ENCODE measurements at regions not wholly inside any gene's neighbourhood (a gene's known extent, or its start where the extent isn't known, plus 50 kb on each side); places are given as distances from the start of the nearest gene placed in this dataset.

DNA sequence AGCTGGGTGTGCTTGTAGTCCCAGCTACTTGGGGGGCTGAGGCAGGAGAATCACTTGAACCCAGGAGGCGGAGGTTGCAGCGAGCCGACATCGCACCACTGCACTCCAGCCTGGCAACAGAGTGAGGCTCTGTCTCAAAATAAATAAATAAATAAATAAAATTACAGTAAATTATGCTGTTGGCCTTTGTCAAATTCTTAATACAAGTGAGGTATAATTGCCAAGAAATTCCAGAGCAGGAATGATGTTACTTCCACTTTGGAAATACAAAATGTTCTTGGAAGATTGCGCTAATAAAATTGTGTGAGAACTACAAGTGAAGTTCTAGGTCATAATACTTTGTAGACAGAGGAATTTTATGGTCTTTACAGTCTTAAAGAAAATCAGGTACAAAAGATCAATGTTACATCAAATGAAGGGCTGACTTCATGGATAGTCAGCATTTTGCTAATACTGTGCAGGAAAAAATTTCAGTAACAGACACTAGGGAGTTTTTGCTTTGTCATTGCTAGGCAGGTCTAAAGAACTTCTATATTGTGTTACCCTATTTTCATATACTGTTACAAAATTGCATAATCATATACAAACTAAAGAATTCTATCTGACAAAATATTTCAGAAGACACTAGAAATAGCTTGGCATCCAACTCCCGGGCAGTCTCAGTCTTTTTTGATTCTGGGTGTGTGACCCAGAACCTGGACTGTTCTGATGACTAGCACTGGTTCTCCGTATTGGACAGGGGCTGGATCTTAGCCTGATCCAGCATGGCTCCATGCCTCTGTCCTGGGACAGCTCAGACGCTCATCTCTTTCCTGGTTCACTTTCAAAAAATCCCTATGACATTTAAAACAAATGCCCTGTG, 76.0 kb upstream of the STK17B start:
- in situ Hi-C loops (cut with HindIII; ENCODE audit: low pct_unique_long_range_greater_than_20kb, low sequenced_read_pairs): no loop called here
- no peak for DNase-seq (ENCODE audit: low read depth)

DNA sequence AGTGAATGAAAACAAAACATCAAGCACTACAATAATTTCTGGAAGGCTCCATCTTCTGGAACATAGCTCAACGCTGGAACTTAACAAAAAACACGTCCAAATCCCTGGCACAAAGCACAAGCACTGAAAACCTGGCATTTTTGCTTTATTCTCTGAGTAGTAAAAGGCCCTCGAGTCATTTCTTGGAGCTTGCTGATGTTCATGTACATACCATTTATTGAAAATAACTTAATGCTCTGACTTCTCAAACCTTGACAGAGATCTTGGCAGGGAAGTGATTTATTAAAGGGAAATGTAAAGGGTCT, 76.5 kb upstream of the STK17B start:
- in situ Hi-C loops (cut with HindIII; ENCODE audit: low pct_unique_long_range_greater_than_20kb, low sequenced_read_pairs): no loop called here

GRCh38 chr2:196248467-196249094, 77.2 kb upstream of the STK17B start:
- in situ Hi-C loops (cut with HindIII; ENCODE audit: low pct_unique_long_range_greater_than_20kb, low sequenced_read_pairs): no loop called here
- DNase-seq (ENCODE audit: low read depth): no peak

More for the DNA sequence above, 76.5 kb upstream of the STK17B start:
- no peak for DNase-seq (ENCODE audit: low read depth)

DNA sequence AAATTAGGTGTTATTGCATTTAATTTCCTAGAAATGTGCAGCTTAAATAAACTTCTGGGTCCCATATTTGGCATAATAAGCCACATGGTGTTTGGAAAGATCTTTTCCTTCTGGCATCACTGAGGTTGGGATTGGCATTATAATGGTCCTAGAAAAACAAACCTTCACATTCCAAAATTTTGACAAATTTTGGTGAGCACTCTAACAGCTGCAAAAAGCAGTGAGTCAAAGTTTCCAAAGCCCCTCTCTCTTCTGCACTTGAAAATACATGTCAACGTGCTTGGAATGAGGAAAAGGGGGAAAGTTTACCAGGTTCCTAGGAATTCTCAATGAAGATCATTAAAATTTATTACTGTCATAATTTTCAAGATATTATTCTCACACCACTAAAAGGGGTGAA, 77.8 kb upstream of the STK17B start:
- no peak for DNase-seq (ENCODE audit: low read depth)
- in situ Hi-C loops (cut with HindIII; ENCODE audit: low pct_unique_long_range_greater_than_20kb, low sequenced_read_pairs): no loop called here

DNA sequence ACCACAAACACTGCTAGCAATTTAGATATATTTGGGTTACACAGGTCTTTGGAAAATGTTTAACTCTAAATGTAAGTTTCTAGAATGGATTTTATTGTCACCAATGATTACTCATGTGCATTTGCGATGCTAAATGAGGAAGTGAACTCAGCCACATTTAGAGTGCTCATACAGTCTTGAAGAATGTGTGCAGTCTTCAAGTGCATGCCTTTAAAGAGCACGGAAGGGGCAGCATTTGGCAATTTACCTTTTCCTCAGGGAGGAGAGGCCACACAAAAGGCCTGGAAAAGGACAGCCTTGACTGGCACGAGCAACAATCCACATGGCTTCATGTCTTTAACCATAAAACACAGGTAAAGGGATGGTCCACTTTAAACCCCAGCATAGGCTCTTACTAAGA, 78.5 kb upstream of the STK17B start:
- in situ Hi-C loops (cut with HindIII; ENCODE audit: low pct_unique_long_range_greater_than_20kb, low sequenced_read_pairs): no loop called here
- DNase-seq (ENCODE audit: low read depth): no peak

GRCh38 chr2:196251132-196251531, 79.8 kb upstream of the STK17B start:
- no peak for DNase-seq (ENCODE audit: low read depth)
- in situ Hi-C loops (cut with HindIII; ENCODE audit: low pct_unique_long_range_greater_than_20kb, low sequenced_read_pairs): no loop called here

GRCh38 chr2:196252408-196253115, 81.2 kb upstream of the STK17B start:
- no peak for DNase-seq (ENCODE audit: low read depth)
- in situ Hi-C loops (cut with HindIII; ENCODE audit: low pct_unique_long_range_greater_than_20kb, low sequenced_read_pairs): no loop called here

DNA sequence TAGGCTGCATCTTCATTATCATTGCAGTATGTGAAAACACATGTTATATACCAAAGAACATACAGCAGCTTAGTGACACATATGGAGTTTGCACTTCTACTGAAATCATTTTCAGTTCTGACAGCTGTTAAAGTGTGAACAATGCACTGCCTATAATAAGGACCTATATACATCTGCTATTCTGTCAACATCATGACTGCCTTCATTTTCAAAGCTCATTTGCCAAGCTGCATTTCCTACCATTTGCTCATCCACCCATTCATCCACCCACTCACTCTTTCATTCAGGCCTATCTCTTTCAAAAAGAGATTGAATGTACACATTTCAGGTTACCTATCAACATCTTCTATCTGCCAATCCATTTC, 81.7 kb upstream of the STK17B start:
- no peak for DNase-seq (ENCODE audit: low read depth)
- in situ Hi-C loops (cut with HindIII; ENCODE audit: low pct_unique_long_range_greater_than_20kb, low sequenced_read_pairs): no loop called here

DNA sequence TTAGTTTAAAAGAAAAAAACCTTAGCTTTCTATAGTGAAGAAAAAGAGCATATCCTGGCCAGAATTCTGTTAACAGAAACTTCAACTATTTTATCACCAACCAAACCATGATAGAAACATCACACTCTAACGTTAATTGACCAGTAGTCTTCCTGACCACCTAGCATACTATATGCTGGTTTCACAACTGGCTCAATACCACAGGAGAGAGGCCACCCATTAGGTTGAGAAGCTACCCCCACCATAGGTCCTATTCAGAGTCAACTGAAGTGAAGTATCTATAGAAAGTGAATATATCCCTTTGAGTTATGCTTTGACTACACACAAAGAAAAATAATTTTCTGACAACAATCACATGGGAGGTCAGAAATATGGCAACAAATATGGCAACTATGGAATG, 85.2 kb upstream of the STK17B start:
- DNase-seq (ENCODE audit: low read depth): no peak
- in situ Hi-C loops (cut with HindIII; ENCODE audit: low pct_unique_long_range_greater_than_20kb, low sequenced_read_pairs): no loop called here

DNA sequence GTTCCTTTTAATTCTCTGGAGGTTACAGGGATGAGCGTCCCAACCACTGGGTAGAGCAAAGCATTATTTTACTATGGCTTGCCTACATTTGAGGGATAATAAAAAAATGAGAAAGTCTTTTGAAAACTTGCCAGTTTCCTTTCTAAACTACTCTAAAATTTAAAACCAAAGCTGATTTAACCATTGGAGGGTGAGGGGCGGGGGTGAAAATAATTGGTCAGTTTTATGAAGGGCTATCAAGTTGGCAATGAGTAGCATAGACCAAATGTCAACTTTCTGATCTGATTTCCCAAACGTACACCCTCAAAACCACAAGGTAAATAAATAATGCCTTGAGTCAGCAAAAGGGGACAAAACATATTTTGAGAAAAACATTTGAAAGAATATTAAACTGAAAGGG, 85.7 kb upstream of the STK17B start:
- no peak for DNase-seq (ENCODE audit: low read depth)
- in situ Hi-C loops (cut with HindIII; ENCODE audit: low pct_unique_long_range_greater_than_20kb, low sequenced_read_pairs): no loop called here

- no peak for DNase-seq (ENCODE audit: low read depth)
- in situ Hi-C loops (cut with HindIII; ENCODE audit: low pct_unique_long_range_greater_than_20kb, low sequenced_read_pairs): no loop called here
Observed at GRCh38 chr2:196258407-196258806, 87.0 kb upstream of the STK17B start.

DNA sequence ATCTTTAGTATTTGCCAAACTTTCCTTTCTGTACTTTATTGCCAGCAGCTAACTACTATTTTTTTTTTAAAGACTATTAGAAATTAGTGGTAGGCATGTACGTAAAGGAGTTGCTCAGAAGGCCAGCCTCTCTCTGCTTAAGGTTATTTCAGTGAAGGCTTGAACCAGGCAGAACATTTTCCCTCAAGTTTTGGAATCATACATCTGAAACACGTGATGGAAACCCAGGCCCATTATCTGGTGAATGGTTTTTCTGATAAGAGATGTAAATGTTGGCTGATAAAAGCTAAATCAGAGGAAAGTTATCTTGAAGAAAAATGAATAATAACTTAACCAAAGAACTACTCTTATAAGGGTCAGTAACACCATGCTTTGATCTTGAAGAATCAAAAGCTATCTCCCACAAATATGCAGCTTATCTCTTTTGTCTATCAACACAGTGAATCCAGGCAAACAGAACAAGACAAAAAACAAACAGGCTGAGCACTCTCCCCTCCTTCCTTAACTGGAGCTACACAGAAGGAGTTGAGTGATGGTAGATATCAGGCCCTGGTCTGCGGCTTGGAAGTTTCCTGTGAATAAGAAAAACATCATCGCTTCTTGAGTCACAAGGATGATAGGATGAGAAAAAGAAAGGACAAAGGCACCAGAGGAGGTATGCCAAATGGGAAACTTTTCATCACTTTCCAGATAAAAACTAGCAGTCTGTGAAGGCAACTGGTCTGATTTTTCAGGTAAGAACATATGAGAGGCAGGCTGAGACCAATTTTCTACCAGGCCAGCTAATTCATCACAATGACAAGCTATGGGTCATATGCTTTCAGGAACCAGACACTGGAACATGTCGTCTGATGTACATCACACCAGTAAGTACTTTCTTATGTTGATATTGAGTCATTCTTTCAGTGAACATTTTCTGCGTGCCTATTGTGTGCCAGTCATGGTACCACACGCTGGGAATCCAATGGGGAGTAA, 88.4 kb upstream of the STK17B start:
- peak; percentile 50 for DNase-seq (ENCODE audit: low read depth)
- in situ Hi-C loops (cut with HindIII; ENCODE audit: low pct_unique_long_range_greater_than_20kb, low sequenced_read_pairs): no loop called here

GRCh38 chr2:196260546-196260945, 89.2 kb upstream of the STK17B start:
- in situ Hi-C loops (cut with HindIII; ENCODE audit: low pct_unique_long_range_greater_than_20kb, low sequenced_read_pairs): no loop called here

DNA sequence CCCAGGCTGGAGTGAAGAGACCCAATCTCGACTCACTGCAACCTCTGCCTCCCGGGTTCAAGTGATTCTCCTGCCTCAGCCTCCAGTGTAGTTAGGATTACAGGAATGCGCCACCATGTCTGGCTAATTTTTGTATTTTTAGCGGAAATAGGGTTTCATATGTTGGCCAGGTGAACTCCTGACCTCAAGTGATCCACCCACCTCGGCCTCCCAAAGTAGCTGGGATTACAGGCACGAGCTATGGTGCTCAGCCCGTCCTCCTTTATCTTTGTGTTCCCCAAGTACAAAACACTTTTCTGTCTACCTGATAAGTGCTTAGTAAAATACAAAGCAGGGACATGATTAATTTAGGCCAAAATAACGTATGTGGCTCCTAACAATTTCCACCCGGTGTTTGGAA, 91.2 kb upstream of the STK17B start:
- DNase-seq (ENCODE audit: low read depth): no peak
- in situ Hi-C loops (cut with HindIII; ENCODE audit: low pct_unique_long_range_greater_than_20kb, low sequenced_read_pairs): no loop called here

More at GRCh38 chr2:196260546-196260945, 89.2 kb upstream of the STK17B start:
- no peak for DNase-seq (ENCODE audit: low read depth)

- in situ Hi-C loops (cut with HindIII; ENCODE audit: low pct_unique_long_range_greater_than_20kb, low sequenced_read_pairs): no loop called here
- peak; percentile 45 for DNase-seq (ENCODE audit: low read depth)
Observed at GRCh38 chr2:196263181-196263747, 91.9 kb upstream of the STK17B start.

- in situ Hi-C loops (cut with HindIII; ENCODE audit: low pct_unique_long_range_greater_than_20kb, low sequenced_read_pairs): no loop called here
- DNase-seq (ENCODE audit: low read depth): no peak
Observed at GRCh38 chr2:196266351-196266750, 95.0 kb upstream of the STK17B start.

- in situ Hi-C loops (cut with HindIII; ENCODE audit: low pct_unique_long_range_greater_than_20kb, low sequenced_read_pairs): no loop called here
- no peak for DNase-seq (ENCODE audit: low read depth)
Observed at GRCh38 chr2:196266855-196267254, 95.5 kb upstream of the STK17B start.

DNA sequence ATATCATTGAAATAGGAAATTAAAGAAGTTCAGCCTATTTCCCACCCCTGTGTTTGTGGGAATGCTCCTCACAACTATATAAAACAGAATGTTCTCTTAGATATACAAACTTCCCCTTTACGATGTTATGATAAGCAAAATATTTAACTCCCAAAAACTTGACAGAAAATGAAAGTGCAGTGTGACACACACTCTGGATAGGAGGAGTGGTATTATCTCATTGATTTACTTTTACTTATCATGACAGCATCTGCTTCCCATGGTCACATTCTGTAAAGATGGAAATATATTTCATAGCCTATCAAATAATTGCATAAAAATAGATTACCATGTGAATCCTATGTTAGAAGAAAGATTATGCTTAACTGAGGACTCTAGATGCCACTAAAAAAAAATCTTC, 96.6 kb upstream of the STK17B start:
- no peak for DNase-seq (ENCODE audit: low read depth)
- in situ Hi-C loops (cut with HindIII; ENCODE audit: low pct_unique_long_range_greater_than_20kb, low sequenced_read_pairs): no loop called here

All from Caki2 (cell line).